GM10248 (cell line): ENCODE measurements at regions not wholly inside any gene's neighbourhood (a gene's known extent, or its start where the extent isn't known, plus 50 kb on each side); places are given as distances from the start of the nearest gene placed in this dataset.
A peak's percentile ranks its signal among the peaks of the same experiment; 100 is the strongest.

Source experiments
- CTCF ChIA-PET: fragments of 300-600 bp; sonication (Branson Sonifier 250); formaldehyde crosslinking; extraction: SDS; loops from one replicate; lab custom pipeline; 2021; ENCODE audit warnings: antibody characterized with exemption; lab: Yijun Ruan, JAX
- POLR2A ChIA-PET: fragments of 350-650 bp; sonication (Branson Sonifier 250); formaldehyde crosslinking; extraction: SDS; loops from one replicate; lab custom pipeline; 2020; ENCODE audit warnings: antibody characterized with exemption; lab: Yijun Ruan, JAX
- DNase-seq: peaks from one replicate; pipeline ENCODE4 v3.0.0; 2012; ENCODE audit errors: extremely low spot score
- TF ChIP-seq, protein P1 (sequence below): IDR thresholded peaks from 2 replicates; pipeline ENCODE4 v1.5.1; 2012; ENCODE audit warnings: mild to moderate bottlenecking, low read depth; ENCODE audit errors: extremely low read depth, missing control alignments, control extremely low read depth

DNA sequence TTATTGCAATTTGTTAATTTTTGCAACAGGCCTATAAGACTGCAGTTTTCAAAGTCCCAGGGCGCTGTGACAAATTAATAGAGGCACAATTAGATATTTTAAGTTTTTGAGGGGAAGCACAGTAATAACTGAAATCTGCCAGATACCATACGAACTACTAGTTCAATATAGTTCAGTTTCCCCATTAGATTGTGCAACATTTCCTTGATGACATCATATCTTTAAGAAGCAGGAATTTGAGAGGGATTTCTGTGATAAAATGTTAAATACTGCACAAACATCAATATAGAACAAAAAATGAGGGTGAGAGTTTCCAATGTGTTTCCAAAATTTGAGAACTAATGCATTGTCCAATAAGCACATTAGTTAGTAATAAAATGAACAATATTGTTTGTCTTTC, 56.7 kb upstream of the GRIN3A start:
- TF ChIP-seq, protein P1, sequence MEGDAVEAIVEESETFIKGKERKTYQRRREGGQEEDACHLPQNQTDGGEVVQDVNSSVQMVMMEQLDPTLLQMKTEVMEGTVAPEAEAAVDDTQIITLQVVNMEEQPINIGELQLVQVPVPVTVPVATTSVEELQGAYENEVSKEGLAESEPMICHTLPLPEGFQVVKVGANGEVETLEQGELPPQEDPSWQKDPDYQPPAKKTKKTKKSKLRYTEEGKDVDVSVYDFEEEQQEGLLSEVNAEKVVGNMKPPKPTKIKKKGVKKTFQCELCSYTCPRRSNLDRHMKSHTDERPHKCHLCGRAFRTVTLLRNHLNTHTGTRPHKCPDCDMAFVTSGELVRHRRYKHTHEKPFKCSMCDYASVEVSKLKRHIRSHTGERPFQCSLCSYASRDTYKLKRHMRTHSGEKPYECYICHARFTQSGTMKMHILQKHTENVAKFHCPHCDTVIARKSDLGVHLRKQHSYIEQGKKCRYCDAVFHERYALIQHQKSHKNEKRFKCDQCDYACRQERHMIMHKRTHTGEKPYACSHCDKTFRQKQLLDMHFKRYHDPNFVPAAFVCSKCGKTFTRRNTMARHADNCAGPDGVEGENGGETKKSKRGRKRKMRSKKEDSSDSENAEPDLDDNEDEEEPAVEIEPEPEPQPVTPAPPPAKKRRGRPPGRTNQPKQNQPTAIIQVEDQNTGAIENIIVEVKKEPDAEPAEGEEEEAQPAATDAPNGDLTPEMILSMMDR = no peak
- ChIA-PET POLR2A (no interaction called here), CTCF (no interaction called here)
- no peak for DNase-seq

DNA sequence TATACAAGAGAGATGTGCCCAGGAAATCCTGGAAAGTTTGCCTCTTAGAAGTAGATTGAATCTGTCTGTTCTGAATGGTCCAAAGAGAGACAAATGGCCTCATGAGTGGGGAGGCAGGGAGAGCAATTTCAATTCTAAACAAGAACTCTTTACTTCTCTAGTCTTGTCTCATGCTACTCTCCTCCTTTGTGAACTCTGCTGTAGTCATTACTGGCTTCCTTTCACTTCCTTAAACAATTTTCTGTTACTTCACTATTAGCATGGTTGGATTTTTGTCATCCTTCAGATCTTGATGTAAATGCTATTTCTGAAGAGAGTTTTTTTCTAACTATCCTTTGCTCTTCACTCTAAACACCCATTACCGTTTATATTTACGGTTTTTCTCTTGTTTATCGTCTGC, 54.0 kb upstream of the GRIN3A start:
- ChIA-PET CTCF (interaction anchor here (1.3 to 1.5 kb wide), 2 partner anchors 9 to 10 kb away, joined by 5 read pairs; no protein-coding TSS in a partner anchor), POLR2A (no interaction called here)
- TF ChIP-seq, protein P1 = no peak
- no peak for DNase-seq

DNA sequence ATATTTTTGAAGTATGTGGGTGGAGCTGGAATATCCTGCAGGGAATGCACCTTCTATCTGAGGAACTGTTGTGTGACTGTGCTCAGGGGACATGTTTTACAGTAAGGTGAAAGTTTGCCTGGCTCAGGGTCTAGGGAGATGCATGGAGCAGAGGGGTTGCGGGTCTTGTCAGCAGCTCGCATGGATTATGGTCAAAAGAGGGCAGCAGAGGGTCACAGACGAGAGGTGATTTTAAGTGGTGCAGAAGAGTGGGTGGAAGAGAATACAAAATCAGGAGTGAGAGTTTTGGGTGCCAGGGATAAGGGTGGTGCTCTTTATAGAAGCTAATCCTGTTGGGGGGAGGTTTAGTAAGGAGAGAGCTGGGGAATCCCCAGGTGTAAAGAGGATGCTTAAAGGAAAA, 53.5 kb upstream of the GRIN3A start:
- ChIA-PET CTCF (interaction anchor here (1.3 to 1.5 kb wide), 2 partner anchors 9 to 11 kb away, joined by 5 read pairs; no protein-coding TSS in a partner anchor), POLR2A (no interaction called here)
- TF ChIP-seq, protein P1 = peak; percentile 40
- DNase-seq = no peak

DNA sequence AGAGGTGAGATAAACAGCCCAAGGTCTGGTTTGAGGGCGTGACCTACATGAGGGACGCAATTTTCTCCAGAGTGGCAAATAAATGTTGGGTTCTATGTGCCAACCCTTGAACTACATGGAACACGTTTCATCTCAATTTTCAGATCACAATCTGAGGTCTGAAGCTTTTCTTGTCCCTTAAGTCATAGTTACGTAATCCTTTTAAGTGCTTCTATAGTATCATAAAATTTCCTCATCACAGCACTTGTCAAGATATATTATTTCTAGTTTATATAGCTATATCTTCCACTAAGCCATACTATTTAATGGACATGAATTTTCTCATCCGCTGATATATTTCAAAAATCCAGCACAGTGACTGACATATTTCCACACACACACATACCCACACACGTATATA, 53.1 kb upstream of the GRIN3A start:
- POLR2A ChIA-PET = no interaction called here
- TF ChIP-seq, protein P1 = no peak
- CTCF ChIA-PET = interaction anchor here (1.3 to 1.5 kb wide), 2 partner anchors 8 to 11 kb away, joined by 5 read pairs; no protein-coding TSS in a partner anchor
- no peak for DNase-seq
